HPDE6-E6E7 (cell line): ENCODE measurements at regions not wholly inside any gene's neighbourhood (a gene's known extent, or its start where the extent isn't known, plus 50 kb on each side); places are given as distances from the start of the nearest gene placed in this dataset.

Experiments
- DNase-seq: peaks from one replicate; pipeline ENCODE4 v3.0.0; 2011; ENCODE audit warnings: missing footprints; ENCODE audit errors: extremely low spot score

DNA sequence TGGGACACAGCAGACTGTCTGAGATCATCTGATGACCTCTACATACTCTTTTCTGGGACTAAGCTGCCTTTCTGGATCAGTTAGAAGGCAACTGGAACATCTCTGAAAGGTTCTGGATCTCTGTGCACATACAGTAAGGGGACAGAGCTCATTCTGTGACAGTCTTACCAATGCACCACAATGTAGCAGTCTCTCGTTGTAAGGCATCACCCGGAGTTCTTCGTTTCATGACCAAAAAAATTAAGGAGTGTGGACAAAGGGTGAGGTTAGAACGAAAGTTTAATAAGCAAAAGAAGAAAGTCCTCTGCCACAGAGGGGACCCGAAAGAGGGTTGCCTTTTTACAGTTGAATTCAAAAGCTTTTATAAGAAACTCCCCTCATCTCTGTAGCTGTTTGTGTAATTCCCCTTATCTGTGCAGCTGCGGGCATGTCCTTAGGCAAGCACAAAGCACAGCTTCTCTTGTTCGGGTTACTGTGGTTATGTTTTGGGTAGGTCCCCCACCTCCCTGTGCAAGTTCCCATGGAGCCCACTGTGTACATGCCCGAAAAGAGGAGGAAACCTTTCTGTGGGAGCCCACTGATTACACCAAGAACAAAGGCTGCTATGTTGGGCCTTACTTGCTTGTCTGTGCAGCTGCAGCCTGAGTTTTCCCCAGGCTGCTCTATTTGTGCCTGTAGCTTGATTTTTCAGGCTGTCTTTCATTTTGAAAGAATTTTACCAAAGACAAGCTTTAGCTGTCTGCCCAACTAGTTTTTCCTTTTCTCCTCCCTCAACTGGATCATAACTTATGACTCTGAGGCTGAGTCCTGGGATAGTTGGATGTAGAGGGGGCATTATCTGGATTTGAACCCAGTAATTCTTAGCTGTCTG is 53.1 kb upstream of the CACNA1E start:
- no peak for DNase-seq
